HepG2 (cell line): ENCODE measurements at regions not wholly inside any gene's neighbourhood (a gene's known extent, or its start where the extent isn't known, plus 50 kb on each side); places are given as distances from the start of the nearest gene placed in this dataset.
"Not testable (repeated sequence)": the region's sequence is repeated elsewhere in the genome, so short reads cannot be mapped to it uniquely, and the experiment has no call there.

ENCODE experiments used
- CTCF ChIP-seq: sonication (generic); formaldehyde crosslinking; IDR thresholded peaks from 2 replicates; pipeline ENCODE4 v1.5.0; 2020; ENCODE audit warnings: mild to moderate bottlenecking, missing genetic modification reagents, moderate library complexity
- EZH2 ChIP-seq: conservative IDR thresholded peaks from 2 replicates; pipeline ENCODE4 v1.6.1; 2012; ENCODE audit warnings: mild to moderate bottlenecking, low read depth, low read length, moderate library complexity
- GABPB1 ChIP-seq: IDR thresholded peaks from 2 replicates; pipeline ENCODE4 v1.6.1; 2016; ENCODE audit warnings: mild to moderate bottlenecking, missing genetic modification reagents, moderate library complexity, missing compliant biosample characterization
- HDAC6 ChIP-seq: fragments of 200-600 bp; sonication (generic); IDR thresholded peaks from 2 replicates; pipeline ENCODE4 v1.7.0; 2017; ENCODE audit warnings: mild to moderate bottlenecking, antibody characterized with exemption, low read length, low read depth
- NR2C2 ChIP-seq: sonication (generic); formaldehyde crosslinking; IDR thresholded peaks from 2 replicates; pipeline ENCODE4 v1.4.0; 2020; ENCODE audit warnings: missing genetic modification reagents, mild to moderate bottlenecking, moderate library complexity, borderline replicate concordance
- SMAD1 ChIP-seq: sonication (generic); formaldehyde crosslinking; IDR thresholded peaks from 2 replicates; pipeline ENCODE4 v1.4.0; 2020; ENCODE audit warnings: missing genetic modification reagents, low read depth, mild to moderate bottlenecking, borderline replicate concordance
- SUZ12 ChIP-seq: fragments of 150-350 bp; IDR thresholded peaks from 2 replicates; pipeline ENCODE4 v1.6.1; 2014; ENCODE audit warnings: low read depth, low read length
- THRA ChIP-seq: sonication (generic); formaldehyde crosslinking; IDR thresholded peaks from 2 replicates; pipeline ENCODE4 v1.4.0; 2020; ENCODE audit warnings: missing genetic modification reagents, borderline replicate concordance
- ZBTB8A ChIP-seq: sonication (generic); formaldehyde crosslinking; IDR thresholded peaks from 2 replicates; pipeline ENCODE4 v1.4.0; 2020; ENCODE audit warnings: mild to moderate bottlenecking, low read depth, missing genetic modification reagents, borderline replicate concordance
- TF ChIP-seq, protein P1 (sequence below): sonication (generic); formaldehyde crosslinking; conservative IDR thresholded peaks from 2 replicates; pipeline ENCODE4 v1.4.0; 2020; ENCODE audit warnings: missing genetic modification reagents

DNA sequence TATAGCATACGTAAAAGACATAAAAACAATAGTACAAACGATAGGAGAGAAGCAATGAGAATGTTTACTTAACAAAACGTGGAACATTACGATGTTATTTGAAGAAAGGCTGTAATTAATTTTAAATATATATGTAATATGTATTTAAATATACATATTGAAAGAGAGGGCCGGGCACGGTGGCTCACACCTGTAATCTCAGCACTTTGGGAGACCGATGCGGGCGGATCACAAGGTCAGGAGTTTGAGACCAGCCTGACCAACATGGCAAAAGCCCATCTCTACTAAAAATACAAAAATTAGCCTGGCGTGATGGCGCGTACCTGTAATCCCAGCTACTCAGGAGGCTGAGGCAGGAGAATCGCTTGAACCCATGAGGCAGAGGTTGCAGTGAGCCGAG is 605.3 kb downstream of the PYDC2 start:
- not testable (repeated sequence) for TF ChIP-seq ZBTB8A (CRISPR knock-in tag); THRA (CRISPR knock-in tag); HDAC6; SMAD1 (CRISPR knock-in tag); CTCF (CRISPR knock-in tag); GABPB1 (CRISPR knock-in tag); EZH2; SUZ12; NR2C2 (CRISPR knock-in tag)
- TF ChIP-seq, protein P1, sequence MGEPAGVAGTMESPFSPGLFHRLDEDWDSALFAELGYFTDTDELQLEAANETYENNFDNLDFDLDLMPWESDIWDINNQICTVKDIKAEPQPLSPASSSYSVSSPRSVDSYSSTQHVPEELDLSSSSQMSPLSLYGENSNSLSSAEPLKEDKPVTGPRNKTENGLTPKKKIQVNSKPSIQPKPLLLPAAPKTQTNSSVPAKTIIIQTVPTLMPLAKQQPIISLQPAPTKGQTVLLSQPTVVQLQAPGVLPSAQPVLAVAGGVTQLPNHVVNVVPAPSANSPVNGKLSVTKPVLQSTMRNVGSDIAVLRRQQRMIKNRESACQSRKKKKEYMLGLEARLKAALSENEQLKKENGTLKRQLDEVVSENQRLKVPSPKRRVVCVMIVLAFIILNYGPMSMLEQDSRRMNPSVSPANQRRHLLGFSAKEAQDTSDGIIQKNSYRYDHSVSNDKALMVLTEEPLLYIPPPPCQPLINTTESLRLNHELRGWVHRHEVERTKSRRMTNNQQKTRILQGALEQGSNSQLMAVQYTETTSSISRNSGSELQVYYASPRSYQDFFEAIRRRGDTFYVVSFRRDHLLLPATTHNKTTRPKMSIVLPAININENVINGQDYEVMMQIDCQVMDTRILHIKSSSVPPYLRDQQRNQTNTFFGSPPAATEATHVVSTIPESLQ (CRISPR knock-in tag) = not testable (repeated sequence)
